ENCODE measurements at regions not wholly inside any gene's neighbourhood (a gene's known extent, or its start where the extent isn't known, plus 50 kb on each side); places are given as distances from the start of the nearest gene placed in this dataset.

DNA sequence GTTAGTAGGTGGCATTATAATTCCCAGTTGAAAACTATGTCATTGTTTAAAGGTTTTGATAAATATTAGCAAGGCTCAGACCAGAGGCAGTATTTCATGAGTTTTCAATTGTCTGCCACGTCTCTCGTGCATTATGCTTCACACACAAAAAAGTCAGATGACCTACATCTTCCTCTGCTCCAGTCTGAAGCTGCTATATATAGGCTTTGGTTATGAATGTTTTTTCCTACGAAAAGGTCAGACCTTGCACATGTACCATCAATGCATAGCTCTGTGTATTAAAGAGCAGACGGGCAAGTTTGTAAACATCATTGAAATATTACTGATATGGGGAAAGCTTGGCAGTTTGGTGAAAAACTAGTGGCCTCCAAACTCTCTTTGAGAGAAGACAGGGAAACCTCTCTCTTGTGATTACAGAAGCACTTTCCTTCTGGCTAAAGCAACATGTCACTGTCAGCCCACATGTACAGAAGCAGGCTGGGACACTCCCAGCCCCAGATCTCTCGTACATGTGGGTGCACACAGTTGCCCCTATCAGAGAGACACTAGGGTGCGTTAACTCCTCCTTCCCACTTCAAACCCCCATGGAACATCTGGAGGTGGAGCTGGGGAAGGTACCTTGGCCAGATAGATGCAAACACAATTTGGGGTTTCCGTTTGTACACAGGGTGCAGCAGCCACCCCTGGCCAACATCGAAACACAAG is 184.0 kb upstream of the BCL6 start:
- no CpG with 5 or more reads among the region's 8 CpGs for WGBS (ENCODE audit: insufficient coverage, low lambda C conversion rate)
- Histone ChIP-seq H3K4me3 (ENCODE audit: low read length) (no peak overlapping the region), H3K4me1 (ENCODE audit: control insufficient read depth, insufficient read depth, low read length) (no peaks in the 10 kb centered on the region), H3K9me3 (ENCODE audit: control insufficient read depth, low read depth, low read length) (no peaks in the 10 kb centered on the region), H3K27ac (ENCODE audit: low read length) (no peak overlapping the region), H3K27me3 (ENCODE audit: control insufficient read depth, insufficient read depth, low read length) (no peaks in the 10 kb centered on the region), H3K36me3 (ENCODE audit: control insufficient read depth, insufficient read depth, low read length) (no peaks in the 10 kb centered on the region)
- no peak for DNase-seq

DNA sequence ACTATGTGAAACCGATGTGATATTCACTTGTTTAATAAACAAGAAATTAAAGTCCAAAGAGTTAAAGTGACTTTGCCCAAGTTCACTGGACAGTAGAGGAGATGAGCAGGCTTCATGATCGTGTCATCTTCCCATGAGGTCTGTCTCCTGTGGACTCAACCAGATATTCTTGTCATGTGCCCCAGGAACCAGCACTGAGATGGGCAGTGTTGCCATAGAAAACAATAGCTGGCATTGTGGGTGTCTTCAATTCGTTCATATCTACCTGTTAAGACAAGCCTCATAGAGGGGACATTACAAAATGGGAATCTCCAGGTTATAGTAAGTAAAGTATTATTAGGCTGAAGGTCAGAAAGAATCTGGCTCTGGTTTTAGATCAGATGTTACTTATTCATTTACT is 184.8 kb upstream of the BCL6 start:
- Histone ChIP-seq H3K4me1 (ENCODE audit: control insufficient read depth, insufficient read depth, low read length) (no peaks in the 10 kb centered on the region), H3K36me3 (ENCODE audit: control insufficient read depth, insufficient read depth, low read length) (no peaks in the 10 kb centered on the region), H3K9me3 (ENCODE audit: control insufficient read depth, low read depth, low read length) (no peaks in the 10 kb centered on the region), H3K4me3 (ENCODE audit: low read length) (no peak overlapping the region), H3K27ac (ENCODE audit: low read length) (no peak overlapping the region), H3K27me3 (ENCODE audit: control insufficient read depth, insufficient read depth, low read length) (no peaks in the 10 kb centered on the region)
- DNase-seq = no peak
- WGBS (ENCODE audit: insufficient coverage, low lambda C conversion rate) = 86% methylated on average over 1 of the region's 3 CpGs

GRCh38 chr3:187931101-187931500 is 185.8 kb upstream of the BCL6 start:
- Histone ChIP-seq H3K27ac (ENCODE audit: low read length) (no peak overlapping the region), H3K4me3 (ENCODE audit: low read length) (no peak overlapping the region), H3K9me3 (ENCODE audit: control insufficient read depth, low read depth, low read length) (no peaks in the 10 kb centered on the region), H3K36me3 (ENCODE audit: control insufficient read depth, insufficient read depth, low read length) (no peaks in the 10 kb centered on the region), H3K27me3 (ENCODE audit: control insufficient read depth, insufficient read depth, low read length) (no peaks in the 10 kb centered on the region), H3K4me1 (ENCODE audit: control insufficient read depth, insufficient read depth, low read length) (no peaks in the 10 kb centered on the region)
- whole genome bisulfite sequencing (ENCODE audit: insufficient coverage, low lambda C conversion rate) = 100% methylated on average over 4 of the region's 4 CpGs
- no peak for DNase-seq

DNA sequence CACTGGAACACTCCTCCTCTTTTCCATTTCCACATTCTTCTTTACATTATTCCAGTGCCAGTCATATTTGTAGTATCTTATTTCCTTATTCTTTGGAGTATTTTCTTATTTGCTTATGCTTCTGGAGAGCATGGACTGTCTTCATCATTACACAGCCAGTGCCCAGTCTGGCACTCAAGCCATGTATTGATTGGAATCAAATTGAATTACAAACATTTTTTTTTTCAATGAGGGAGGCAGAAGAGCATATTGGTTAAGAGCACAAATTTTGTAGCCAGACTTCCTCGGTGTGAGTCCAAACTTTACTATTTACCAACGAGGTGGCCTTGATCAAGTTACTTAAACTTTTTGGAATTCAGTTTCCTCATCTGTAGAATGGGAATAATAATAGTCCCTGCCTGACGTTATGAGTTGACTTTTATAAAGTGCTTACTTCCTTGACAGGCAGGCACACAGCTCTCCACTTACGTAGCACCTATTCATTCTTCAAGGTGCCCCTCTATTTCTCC is 186.6 kb upstream of the BCL6 start:
- WGBS (ENCODE audit: insufficient coverage, low lambda C conversion rate) = no CpG with 5 or more reads among the region's 4 CpGs
- Histone ChIP-seq H3K27me3 (ENCODE audit: control insufficient read depth, insufficient read depth, low read length) (no peaks in the 10 kb centered on the region), H3K4me1 (ENCODE audit: control insufficient read depth, insufficient read depth, low read length) (no peaks in the 10 kb centered on the region), H3K27ac (ENCODE audit: low read length) (no peak overlapping the region), H3K36me3 (ENCODE audit: control insufficient read depth, insufficient read depth, low read length) (no peaks in the 10 kb centered on the region), H3K4me3 (ENCODE audit: low read length) (no peak overlapping the region), H3K9me3 (ENCODE audit: control insufficient read depth, low read depth, low read length) (no peaks in the 10 kb centered on the region)
- no peak for DNase-seq

DNA sequence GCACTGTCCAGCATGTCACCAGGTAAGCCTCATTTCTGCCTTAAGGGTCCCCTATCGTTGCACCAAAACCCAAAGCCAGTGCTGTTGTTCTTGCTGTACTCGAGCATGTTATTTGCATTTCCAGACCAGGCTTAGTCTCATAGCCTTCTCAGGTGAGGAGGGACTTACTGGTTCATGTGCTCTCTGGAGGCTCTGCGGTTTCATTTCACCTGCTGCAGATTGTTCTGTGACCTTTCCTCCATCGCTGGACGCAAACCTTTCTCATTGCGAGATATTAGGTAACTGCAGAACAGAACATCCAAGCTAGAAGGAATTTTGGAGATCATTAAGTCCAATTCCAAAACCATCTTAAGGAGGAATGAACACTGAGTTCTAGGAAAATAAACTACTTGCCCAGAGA is 187.3 kb upstream of the BCL6 start:
- DNase-seq = no peak
- H3K4me1 ChIP-seq (ENCODE audit: control insufficient read depth, insufficient read depth, low read length) = no peaks in the 10 kb centered on the region
- H3K36me3 ChIP-seq (ENCODE audit: control insufficient read depth, insufficient read depth, low read length) = no peaks in the 10 kb centered on the region
- no peaks in the 10 kb centered on the region for H3K9me3 ChIP-seq (ENCODE audit: control insufficient read depth, low read depth, low read length)
- no peak overlapping the region for H3K4me3 ChIP-seq (ENCODE audit: low read length)
- WGBS (ENCODE audit: insufficient coverage, low lambda C conversion rate) = no CpG with 5 or more reads among the region's 6 CpGs
- H3K27me3 ChIP-seq (ENCODE audit: control insufficient read depth, insufficient read depth, low read length) = no peaks in the 10 kb centered on the region
- no peak overlapping the region for H3K27ac ChIP-seq (ENCODE audit: low read length)

- Histone ChIP-seq H3K27me3 (ENCODE audit: control insufficient read depth, insufficient read depth, low read length) (no peaks in the 10 kb centered on the region), H3K4me3 (ENCODE audit: low read length) (no peak overlapping the region), H3K27ac (ENCODE audit: low read length) (no peak overlapping the region), H3K4me1 (ENCODE audit: control insufficient read depth, insufficient read depth, low read length) (no peaks in the 10 kb centered on the region), H3K9me3 (ENCODE audit: control insufficient read depth, low read depth, low read length) (no peaks in the 10 kb centered on the region), H3K36me3 (ENCODE audit: control insufficient read depth, insufficient read depth, low read length) (no peaks in the 10 kb centered on the region)
- DNase-seq = no peak
- WGBS (ENCODE audit: insufficient coverage, low lambda C conversion rate) = no CpG with 5 or more reads among the region's 17 CpGs
These were observed 190.4 kb upstream of the BCL6 start for GRCh38 chr3:187935623-187936156.

GRCh38 chr3:187936676-187937075 is 191.4 kb upstream of the BCL6 start:
- Histone ChIP-seq H3K4me3 (ENCODE audit: low read length) (no peak overlapping the region), H3K9me3 (ENCODE audit: control insufficient read depth, low read depth, low read length) (no peaks in the 10 kb centered on the region), H3K27me3 (ENCODE audit: control insufficient read depth, insufficient read depth, low read length) (no peaks in the 10 kb centered on the region), H3K4me1 (ENCODE audit: control insufficient read depth, insufficient read depth, low read length) (no peaks in the 10 kb centered on the region), H3K36me3 (ENCODE audit: control insufficient read depth, insufficient read depth, low read length) (no peaks in the 10 kb centered on the region), H3K27ac (ENCODE audit: low read length) (no peak overlapping the region)
- no peak for DNase-seq
- WGBS (ENCODE audit: insufficient coverage, low lambda C conversion rate) = no CpG with 5 or more reads among the region's 1 CpG

DNA sequence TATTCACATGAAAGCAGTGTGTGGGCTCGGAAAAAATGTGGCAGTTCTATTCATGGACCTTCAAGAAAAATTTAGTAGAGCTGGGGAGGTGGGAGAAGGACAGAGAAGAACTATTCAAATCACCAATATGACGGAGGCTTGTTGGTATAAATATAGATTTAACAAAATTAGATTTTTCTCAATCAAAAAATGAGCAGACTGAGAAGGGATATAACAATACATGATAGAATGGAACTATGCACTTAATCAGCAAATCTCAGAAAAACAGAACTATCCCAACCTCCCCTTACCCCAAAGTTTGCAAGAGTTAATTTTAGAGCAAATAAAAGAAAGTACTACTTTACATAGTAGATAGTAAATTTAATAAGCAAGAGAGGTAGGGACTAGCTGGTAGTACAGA is 194.6 kb upstream of the BCL6 start:
- Histone ChIP-seq H3K27ac (ENCODE audit: low read length) (no peak overlapping the region), H3K36me3 (ENCODE audit: control insufficient read depth, insufficient read depth, low read length) (no peaks in the 10 kb centered on the region), H3K9me3 (ENCODE audit: control insufficient read depth, low read depth, low read length) (no peaks in the 10 kb centered on the region), H3K4me1 (ENCODE audit: control insufficient read depth, insufficient read depth, low read length) (no peaks in the 10 kb centered on the region), H3K4me3 (ENCODE audit: low read length) (no peak overlapping the region), H3K27me3 (ENCODE audit: control insufficient read depth, insufficient read depth, low read length) (no peaks in the 10 kb centered on the region)
- 100% methylated on average over 2 of the region's 2 CpGs for WGBS (ENCODE audit: insufficient coverage, low lambda C conversion rate)
- no peak for DNase-seq

- DNase-seq = no peak
- no peaks in the 10 kb centered on the region for H3K36me3 ChIP-seq (ENCODE audit: control insufficient read depth, insufficient read depth, low read length)
- WGBS (ENCODE audit: insufficient coverage, low lambda C conversion rate) = no CpG with 5 or more reads among the region's 4 CpGs
- no peak overlapping the region for H3K4me3 ChIP-seq (ENCODE audit: low read length)
- H3K27me3 ChIP-seq (ENCODE audit: control insufficient read depth, insufficient read depth, low read length) = no peaks in the 10 kb centered on the region
- H3K4me1 ChIP-seq (ENCODE audit: control insufficient read depth, insufficient read depth, low read length) = no peaks in the 10 kb centered on the region
- H3K9me3 ChIP-seq (ENCODE audit: control insufficient read depth, low read depth, low read length) = no peaks in the 10 kb centered on the region
- H3K27ac ChIP-seq (ENCODE audit: low read length) = no peak overlapping the region
These were observed 196.0 kb upstream of the BCL6 start for GRCh38 chr3:187941135-187941847.

DNA sequence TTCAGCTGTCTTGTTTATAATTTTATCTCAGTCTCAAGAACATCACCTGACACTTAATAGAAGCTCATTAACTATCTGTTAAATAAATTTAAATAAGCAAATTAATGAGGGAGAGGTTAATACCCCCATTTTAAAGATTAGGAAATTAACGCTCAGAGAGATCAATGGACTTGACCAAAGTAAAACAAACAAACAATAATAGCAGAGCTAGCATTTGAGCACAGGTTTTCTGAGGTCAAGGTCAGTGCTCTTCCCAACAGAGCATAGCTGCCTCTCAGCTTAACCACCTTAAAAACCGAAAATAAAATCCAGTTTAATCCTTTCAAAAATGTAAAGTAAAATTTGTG is 196.6 kb upstream of the BCL6 start:
- Histone ChIP-seq H3K36me3 (ENCODE audit: control insufficient read depth, insufficient read depth, low read length) (no peaks in the 10 kb centered on the region), H3K4me1 (ENCODE audit: control insufficient read depth, insufficient read depth, low read length) (no peaks in the 10 kb centered on the region), H3K4me3 (ENCODE audit: low read length) (no peak overlapping the region), H3K27ac (ENCODE audit: low read length) (no peak overlapping the region), H3K9me3 (ENCODE audit: control insufficient read depth, low read depth, low read length) (no peaks in the 10 kb centered on the region), H3K27me3 (ENCODE audit: control insufficient read depth, insufficient read depth, low read length) (no peaks in the 10 kb centered on the region)
- WGBS (ENCODE audit: insufficient coverage, low lambda C conversion rate) = 100% methylated on average over 1 of the region's 2 CpGs
- no peak for DNase-seq

All from large intestine (tissue), 3 donors.